H9 (cell line): ENCODE measurements at regions not wholly inside any gene's neighbourhood (a gene's known extent, or its start where the extent isn't known, plus 50 kb on each side); places are given as distances from the start of the nearest gene placed in this dataset.
A peak's percentile ranks its signal among the peaks of the same experiment; 100 is the strongest.

Experiments
- DNase-seq: peaks from one replicate; pipeline ENCODE4 v3.0.0-alpha.2; 2017
- H2AFZ ChIP-seq: one replicate; pipeline ENCODE4 v1.6.1; 2013; ENCODE audit warnings: mild to moderate bottlenecking, low read length, control low read depth, moderate library complexity
- H2AK5ac ChIP-seq: 2 replicates; pipeline ENCODE4 v1.6.1; 2013; ENCODE audit warnings: low read length, control low read depth, mixed read lengths; ENCODE audit not compliant: insufficient read length
- H2BK120ac ChIP-seq: one replicate; pipeline ENCODE4 v1.6.1; 2013; ENCODE audit warnings: low read depth, mild to moderate bottlenecking, low read length, control low read depth, inconsistent platforms; ENCODE audit not compliant: poor library complexity, severe bottlenecking
- H2BK12ac ChIP-seq: 2 replicates; pipeline ENCODE4 v1.6.1; 2013; ENCODE audit warnings: low read length, control low read depth, mixed read lengths, low read depth; ENCODE audit not compliant: insufficient read length
- H2BK15ac ChIP-seq: 2 replicates; pipeline ENCODE4 v1.6.1; 2013; ENCODE audit warnings: low read depth, low read length, control low read depth
- H2BK20ac ChIP-seq: one replicate; pipeline ENCODE4 v1.6.1; 2013; ENCODE audit warnings: low read depth, mild to moderate bottlenecking, low read length, control low read depth, inconsistent platforms; ENCODE audit not compliant: poor library complexity, severe bottlenecking
- H2BK5ac ChIP-seq: 2 replicates; pipeline ENCODE4 v1.6.1; 2013; ENCODE audit warnings: low read length, control low read depth, mixed read lengths; ENCODE audit not compliant: insufficient read length
- H3K14ac ChIP-seq: 2 replicates; pipeline ENCODE4 v1.6.1; 2013; ENCODE audit warnings: low read length, control low read depth; ENCODE audit not compliant: insufficient read depth
- H3K18ac ChIP-seq: 2 replicates; pipeline ENCODE4 v1.6.1; 2013; ENCODE audit warnings: low read depth, mild to moderate bottlenecking, mixed read lengths, low read length, control low read depth; ENCODE audit not compliant: insufficient read length
- H3K23ac ChIP-seq: 2 replicates; pipeline ENCODE4 v1.6.1; 2013; ENCODE audit warnings: low read length, control low read depth, mixed read lengths, low read depth; ENCODE audit not compliant: insufficient read length
- H3K23me2 ChIP-seq: 2 replicates; pipeline ENCODE4 v1.6.1; 2013; ENCODE audit warnings: low read depth, mild to moderate bottlenecking, mixed read lengths, low read length, control low read depth; ENCODE audit not compliant: insufficient read length, poor library complexity, severe bottlenecking
- H3K27ac ChIP-seq: 2 replicates; pipeline ENCODE4 v1.5.1; 2013; ENCODE audit warnings: low read length, control low read depth, mixed read lengths, low read depth; ENCODE audit not compliant: insufficient read length
- H3K27me3 ChIP-seq: 2 replicates; pipeline ENCODE4 v1.6.1; 2013; ENCODE audit warnings: low read length, control low read depth, inconsistent platforms; ENCODE audit not compliant: insufficient read depth
- H3K4ac ChIP-seq: 2 replicates; pipeline ENCODE4 v1.6.1; 2013; ENCODE audit warnings: low read depth, mild to moderate bottlenecking, control low read depth, inconsistent platforms, low read length, moderate library complexity
- H3K4me1 ChIP-seq: 2 replicates; pipeline ENCODE4 v1.6.1; 2013; ENCODE audit warnings: low read length, control low read depth, inconsistent platforms; ENCODE audit not compliant: insufficient read depth
- H3K4me2 ChIP-seq: 2 replicates; pipeline ENCODE4 v1.6.1; 2013; ENCODE audit warnings: low read length, control low read depth, mixed read lengths; ENCODE audit not compliant: insufficient read length, insufficient read depth
- H3K56ac ChIP-seq: 2 replicates; pipeline ENCODE4 v1.6.1; 2013; ENCODE audit warnings: low read depth, mild to moderate bottlenecking, mixed read lengths, low read length, control low read depth; ENCODE audit not compliant: insufficient read length
- H3K79me1 ChIP-seq: 2 replicates; pipeline ENCODE4 v1.6.1; 2013; ENCODE audit warnings: low read depth, mild to moderate bottlenecking, moderate library complexity, low read length, control low read depth, inconsistent platforms; ENCODE audit not compliant: insufficient read depth, poor library complexity, severe bottlenecking
- H3K79me2 ChIP-seq: 2 replicates; pipeline ENCODE4 v1.6.1; 2013; ENCODE audit warnings: low read length, control low read depth, inconsistent platforms; ENCODE audit not compliant: insufficient read depth
- H3K9ac ChIP-seq: 2 replicates; pipeline ENCODE4 v1.6.1; 2013; ENCODE audit warnings: low read length, control low read depth, mixed read lengths; ENCODE audit not compliant: insufficient read length; ENCODE audit errors: extremely low read depth
- H3K9me3 ChIP-seq: one replicate; pipeline ENCODE4 v1.6.1; 2013; ENCODE audit warnings: low read depth, low read length, inconsistent platforms; ENCODE audit not compliant: control insufficient read depth
- H3T11ph ChIP-seq: one replicate; pipeline ENCODE4 v1.6.1; 2013; ENCODE audit warnings: mild to moderate bottlenecking, low read length, control low read depth, inconsistent platforms
- H4K20me1 ChIP-seq: one replicate; pipeline ENCODE4 v1.6.1; 2013; ENCODE audit not compliant: control insufficient read depth, insufficient read length, insufficient read depth
- H4K5ac ChIP-seq: 2 replicates; pipeline ENCODE4 v1.6.1; 2013; ENCODE audit warnings: low read depth, mild to moderate bottlenecking, mixed read lengths, low read length, control low read depth; ENCODE audit not compliant: insufficient read length
- H4K8ac ChIP-seq: replicated peaks from 2 replicates; pipeline ENCODE4 v1.6.1; 2013; ENCODE audit warnings: low read length, control low read depth, mixed read lengths, low read depth; ENCODE audit not compliant: insufficient read length
- H4K91ac ChIP-seq: 2 replicates; pipeline ENCODE4 v1.6.1; 2013; ENCODE audit warnings: low read depth, mild to moderate bottlenecking, moderate library complexity, mixed read lengths, low read length, control low read depth; ENCODE audit not compliant: insufficient read length
- H3K27ac Mint-ChIP-seq, 3 experiments: 2 replicates in 2 of 3; 3 replicates in 1 of 3; pipeline ENCODE4 v1.8.0; 2020 to 2021; ENCODE audit warnings: mixed read lengths in 3 of 3, mild to moderate bottlenecking in 1 of 3, moderate library complexity in 1 of 3
- H3K27me3 Mint-ChIP-seq: 2 replicates; pipeline ENCODE4 v1.8.0; 2021; ENCODE audit warnings: low read depth, mild to moderate bottlenecking, moderate library complexity, mixed read lengths
- H3K36me3 Mint-ChIP-seq, 3 experiments: 2 replicates in 2 of 3; 3 replicates in 1 of 3; pipeline ENCODE4 v1.8.0; 2020 to 2021; ENCODE audit warnings: low read depth in 3 of 3, mixed read lengths in 3 of 3; ENCODE audit not compliant: insufficient read depth in 1 of 3
- H3K4me1 Mint-ChIP-seq, 2 experiments: 2 replicates each; pipeline ENCODE4 v1.8.0; 2020; ENCODE audit warnings: mixed read lengths in 2 of 2
- H3K4me3 Mint-ChIP-seq, 2 experiments: 2 replicates in 1 of 2; 3 replicates in 1 of 2; pipeline ENCODE4 v1.8.0; 2020 to 2021; ENCODE audit warnings: mild to moderate bottlenecking in 2 of 2, mixed read lengths in 2 of 2, moderate library complexity in 1 of 2
- H3K9me3 Mint-ChIP-seq, 2 experiments: 2 replicates in 1 of 2; 3 replicates in 1 of 2; pipeline ENCODE4 v1.8.0; 2020; ENCODE audit warnings: mild to moderate bottlenecking in 2 of 2, mixed read lengths in 2 of 2, moderate library complexity in 1 of 2
- WGBS: extraction: QIAGEN DNeasy Blood & Tissue Kit; methylation state at CpG from one replicate; pipeline ENCODE4 v1.1.7; 2013; ENCODE audit warnings: missing lambda C conversion rate, low lambda C conversion rate, mixed read lengths; ENCODE audit not compliant: insufficient read length; ENCODE audit errors: extremely low coverage; 5-methylcytosine and 5-hydroxymethylcytosine counted together
- TF ChIP-seq, protein P1 (sequence below): fragments of 200-600 bp; sonication (generic); conservative IDR thresholded peaks from 3 replicates; pipeline ENCODE4 v1.8.0; 2021; ENCODE audit warnings: antibody characterized with exemption, mild to moderate bottlenecking

DNA sequence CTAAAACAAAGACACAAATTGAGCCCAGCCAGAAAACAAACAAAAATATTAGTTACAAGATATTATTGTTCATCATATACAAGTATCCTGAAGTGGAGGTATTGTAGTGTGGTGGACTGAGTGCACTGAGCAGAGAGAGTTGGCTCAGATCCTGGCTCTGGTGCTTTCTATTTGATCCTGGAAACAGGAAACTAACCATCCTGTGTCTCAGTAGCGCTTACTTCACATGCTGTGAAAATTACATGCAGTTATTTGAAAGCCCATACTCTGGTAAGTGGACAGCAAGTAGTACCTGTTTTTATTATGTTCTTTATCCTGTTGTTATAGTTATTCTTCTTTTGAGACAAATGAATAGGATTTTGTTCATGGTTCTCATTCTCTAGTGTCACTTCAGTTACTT lies 84.3 kb upstream of the CRIM1 start:
- Mint-ChIP-seq H3K9me3 (peaks cover 5 to 18% of the 10 kb centered on the region in 2 experiments), H3K4me3 (no peak overlapping the region), H3K36me3 (peaks cover 5 to 12% (median 8%) of the 10 kb centered on the region in 3 experiments), H3K4me1 (peaks cover 31 to 37% of the 10 kb centered on the region in 2 experiments), H3K27me3 (peaks cover 23% of the 10 kb centered on the region), H3K27ac (peak overlapping the region; percentile 10 to 93 (median 70); a peak in 3 of 7 replicates)
- no peak overlapping the region for H3T11ph ChIP-seq
- DNase-seq, result no peak
- H2BK15ac ChIP-seq, result no peak overlapping the region
- H3K23me2 ChIP-seq, result no peaks in the 10 kb centered on the region
- H3K14ac ChIP-seq, result no peak overlapping the region
- H3K79me1 ChIP-seq, result no peaks in the 10 kb centered on the region
- H4K20me1 ChIP-seq, result no peaks in the 10 kb centered on the region
- H2BK12ac ChIP-seq, result no peak overlapping the region
- no peak overlapping the region for H4K8ac ChIP-seq
- H2BK20ac ChIP-seq, result no peak overlapping the region
- no peak overlapping the region for H2BK120ac ChIP-seq
- no peak overlapping the region for H3K4ac ChIP-seq
- H3K4me2 ChIP-seq, result no peak overlapping the region
- no peak overlapping the region for H2AFZ ChIP-seq
- peak overlapping the region; percentile 53 for H3K27ac ChIP-seq
- H2BK5ac ChIP-seq, result no peak overlapping the region
- H3K9ac ChIP-seq, result no peak overlapping the region
- no peak overlapping the region for H3K23ac ChIP-seq
- no peak overlapping the region for H4K5ac ChIP-seq
- H3K27me3 ChIP-seq, result no peaks in the 10 kb centered on the region
- no peak overlapping the region for H3K18ac ChIP-seq
- no peak overlapping the region for H2AK5ac ChIP-seq
- H3K56ac ChIP-seq, result no peak overlapping the region
- no peaks in the 10 kb centered on the region for H3K9me3 ChIP-seq
- peaks cover 7% of the 10 kb centered on the region; the same call in 1 of the 2 replicates for H3K4me1 ChIP-seq
- TF ChIP-seq, protein P1, sequence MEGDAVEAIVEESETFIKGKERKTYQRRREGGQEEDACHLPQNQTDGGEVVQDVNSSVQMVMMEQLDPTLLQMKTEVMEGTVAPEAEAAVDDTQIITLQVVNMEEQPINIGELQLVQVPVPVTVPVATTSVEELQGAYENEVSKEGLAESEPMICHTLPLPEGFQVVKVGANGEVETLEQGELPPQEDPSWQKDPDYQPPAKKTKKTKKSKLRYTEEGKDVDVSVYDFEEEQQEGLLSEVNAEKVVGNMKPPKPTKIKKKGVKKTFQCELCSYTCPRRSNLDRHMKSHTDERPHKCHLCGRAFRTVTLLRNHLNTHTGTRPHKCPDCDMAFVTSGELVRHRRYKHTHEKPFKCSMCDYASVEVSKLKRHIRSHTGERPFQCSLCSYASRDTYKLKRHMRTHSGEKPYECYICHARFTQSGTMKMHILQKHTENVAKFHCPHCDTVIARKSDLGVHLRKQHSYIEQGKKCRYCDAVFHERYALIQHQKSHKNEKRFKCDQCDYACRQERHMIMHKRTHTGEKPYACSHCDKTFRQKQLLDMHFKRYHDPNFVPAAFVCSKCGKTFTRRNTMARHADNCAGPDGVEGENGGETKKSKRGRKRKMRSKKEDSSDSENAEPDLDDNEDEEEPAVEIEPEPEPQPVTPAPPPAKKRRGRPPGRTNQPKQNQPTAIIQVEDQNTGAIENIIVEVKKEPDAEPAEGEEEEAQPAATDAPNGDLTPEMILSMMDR, result no peak
- H4K91ac ChIP-seq, result no peak overlapping the region
- H3K79me2 ChIP-seq, result no peaks in the 10 kb centered on the region
- no CpG with 5 or more reads among the region's 1 CpG for WGBS
